ENCODE measurements at regions not wholly inside any gene's neighbourhood (a gene's known extent, or its start where the extent isn't known, plus 50 kb on each side); places are given as distances from the start of the nearest gene placed in this dataset.
A peak's percentile ranks its signal among the peaks of the same experiment; 100 is the strongest.

GRCh38 chr17:68101987-68102314 lies 66.4 kb downstream of the KPNA2 start:
- Histone ChIP-seq H4K20me1 (ENCODE audit: insufficient read depth, low read length) (no peaks in the 10 kb centered on the region), H3K79me2 (ENCODE audit: insufficient read depth, low read length) (peaks cover 34% of the 10 kb centered on the region), H3K4me1 (ENCODE audit: insufficient read depth, low read length) (peaks cover 6% of the 10 kb centered on the region), H2AFZ (ENCODE audit: low read length) (peak overlapping the region; percentile 86), H3K4me2 (ENCODE audit: insufficient read depth, low read length) (peak overlapping the region; percentile 92), H3K27me3 (ENCODE audit: insufficient read depth, low read length) (no peaks in the 10 kb centered on the region), H3K4me3 (ENCODE audit: insufficient read depth, low read length) (peak overlapping the region; percentile 87), H3K36me3 (ENCODE audit: insufficient read depth, low read length) (no peaks in the 10 kb centered on the region), H3K9me3 (ENCODE audit: low read depth, low read length) (no peaks in the 10 kb centered on the region), H3K27ac (ENCODE audit: low read depth, low read length) (peak overlapping the region; percentile 45)
- DNase-seq (ENCODE audit: insufficient read length, low spot score, missing footprints), result no peak
- no peak for TF ChIP-seq CTCF (IDR thresholded peaks at IDR 0.05; ENCODE audit: extremely low read depth, low read depth, low read length)

GRCh38 chr17:68102318-68102758 lies 66.8 kb downstream of the KPNA2 start:
- Histone ChIP-seq H3K4me3 (ENCODE audit: insufficient read depth, low read length) (peak overlapping the region; percentile 87), H3K4me1 (ENCODE audit: insufficient read depth, low read length) (peaks cover 6% of the 10 kb centered on the region), H3K36me3 (ENCODE audit: insufficient read depth, low read length) (no peaks in the 10 kb centered on the region), H3K27me3 (ENCODE audit: insufficient read depth, low read length) (no peaks in the 10 kb centered on the region), H3K4me2 (ENCODE audit: insufficient read depth, low read length) (peak overlapping the region; percentile 92), H3K27ac (ENCODE audit: low read depth, low read length) (peak overlapping the region; percentile 45), H4K20me1 (ENCODE audit: insufficient read depth, low read length) (no peaks in the 10 kb centered on the region), H2AFZ (ENCODE audit: low read length) (peak overlapping the region; percentile 86), H3K9me3 (ENCODE audit: low read depth, low read length) (no peaks in the 10 kb centered on the region), H3K79me2 (ENCODE audit: insufficient read depth, low read length) (peaks cover 38% of the 10 kb centered on the region)
- TF ChIP-seq CTCF (IDR thresholded peaks at IDR 0.05; ENCODE audit: extremely low read depth, low read depth, low read length), result no peak
- no peak for DNase-seq (ENCODE audit: insufficient read length, low spot score, missing footprints)

GRCh38 chr17:68103148-68103547 lies 67.6 kb downstream of the KPNA2 start:
- H3K36me3 ChIP-seq (ENCODE audit: insufficient read depth, low read length), result peaks cover 1% of the 10 kb centered on the region
- peaks cover 6% of the 10 kb centered on the region for H3K4me1 ChIP-seq (ENCODE audit: insufficient read depth, low read length)
- no peaks in the 10 kb centered on the region for H3K27me3 ChIP-seq (ENCODE audit: insufficient read depth, low read length)
- no peak overlapping the region for H3K27ac ChIP-seq (ENCODE audit: low read depth, low read length)
- H3K9me3 ChIP-seq (ENCODE audit: low read depth, low read length), result no peaks in the 10 kb centered on the region
- no peak overlapping the region for H2AFZ ChIP-seq (ENCODE audit: low read length)
- TF ChIP-seq CTCF (IDR thresholded peaks at IDR 0.05; ENCODE audit: extremely low read depth, low read depth, low read length), result no peak
- peak overlapping the region; percentile 92 for H3K4me2 ChIP-seq (ENCODE audit: insufficient read depth, low read length)
- no peaks in the 10 kb centered on the region for H4K20me1 ChIP-seq (ENCODE audit: insufficient read depth, low read length)
- no peak for DNase-seq (ENCODE audit: insufficient read length, low spot score, missing footprints)
- peaks cover 44% of the 10 kb centered on the region for H3K79me2 ChIP-seq (ENCODE audit: insufficient read depth, low read length)
- H3K4me3 ChIP-seq (ENCODE audit: insufficient read depth, low read length), result no peak overlapping the region

- peaks cover 5% of the 10 kb centered on the region for H3K36me3 ChIP-seq (ENCODE audit: insufficient read depth, low read length)
- TF ChIP-seq CTCF (IDR thresholded peaks at IDR 0.05; ENCODE audit: extremely low read depth, low read depth, low read length), result no peak
- H3K79me2 ChIP-seq (ENCODE audit: insufficient read depth, low read length), result peaks cover 58% of the 10 kb centered on the region
- no peak for DNase-seq (ENCODE audit: insufficient read length, low spot score, missing footprints)
- no peak overlapping the region for H3K27ac ChIP-seq (ENCODE audit: low read depth, low read length)
- H2AFZ ChIP-seq (ENCODE audit: low read length), result no peak overlapping the region
- H3K9me3 ChIP-seq (ENCODE audit: low read depth, low read length), result no peaks in the 10 kb centered on the region
- no peak overlapping the region for H3K4me3 ChIP-seq (ENCODE audit: insufficient read depth, low read length)
- peaks cover 2% of the 10 kb centered on the region for H3K4me1 ChIP-seq (ENCODE audit: insufficient read depth, low read length)
- no peaks in the 10 kb centered on the region for H3K27me3 ChIP-seq (ENCODE audit: insufficient read depth, low read length)
- peaks cover 3% of the 10 kb centered on the region for H4K20me1 ChIP-seq (ENCODE audit: insufficient read depth, low read length)
- no peak overlapping the region for H3K4me2 ChIP-seq (ENCODE audit: insufficient read depth, low read length)
Observed at GRCh38 chr17:68106085-68106484, 70.5 kb downstream of the KPNA2 start.
